Smooth muscle cell (in vitro differentiated cells): ENCODE measurements at regions not wholly inside any gene's neighbourhood (a gene's known extent, or its start where the extent isn't known, plus 50 kb on each side); places are given as distances from the start of the nearest gene placed in this dataset.
"Not testable (repeated sequence)": the region's sequence is repeated elsewhere in the genome, so short reads cannot be mapped to it uniquely, and the experiment has no call there.

ENCODE experiments used
- DNase-seq: peaks from one replicate; lab custom pipeline; 2025; ENCODE audit not compliant: unreplicated experiment; lab: John Stamatoyannopoulos, UW
- H2AFZ ChIP-seq: fragments of 200-600 bp; sonication (generic); 2 replicates; pipeline ENCODE4 v1.6.0; 2016; ENCODE audit warnings: antibody characterized with exemption, low read depth, mild to moderate bottlenecking
- H3F3A ChIP-seq: fragments of 200-600 bp; sonication (generic); 2 replicates; pipeline ENCODE4 v1.6.0; 2017; ENCODE audit warnings: antibody characterized with exemption, low read depth
- H3K27ac ChIP-seq: fragments of 200-600 bp; sonication (generic); 2 replicates; pipeline ENCODE4 v1.5.1; 2016; ENCODE audit warnings: low read depth, mild to moderate bottlenecking
- H3K27me3 ChIP-seq: fragments of 200-600 bp; sonication (generic); 2 replicates; pipeline ENCODE4 v1.6.1; 2016; ENCODE audit warnings: low read depth, mild to moderate bottlenecking
- H3K36me3 ChIP-seq: fragments of 200-600 bp; sonication (generic); 2 replicates; pipeline ENCODE4 v1.5.1; 2016; ENCODE audit warnings: low read depth
- H3K4me1 ChIP-seq: fragments of 200-600 bp; sonication (generic); 2 replicates; pipeline ENCODE4 v1.5.1; 2016; ENCODE audit warnings: low read depth
- H3K4me2 ChIP-seq: fragments of 200-600 bp; sonication (generic); 2 replicates; pipeline ENCODE4 v1.6.0; 2016; ENCODE audit warnings: mild to moderate bottlenecking
- H3K4me3 ChIP-seq: fragments of 200-600 bp; sonication (generic); 2 replicates; pipeline ENCODE4 v1.5.1; 2016; ENCODE audit warnings: mild to moderate bottlenecking
- H3K79me2 ChIP-seq: fragments of 200-600 bp; sonication (generic); 2 replicates; pipeline ENCODE4 v1.6.0; 2016; ENCODE audit warnings: low read depth, mild to moderate bottlenecking
- H3K9ac ChIP-seq: fragments of 200-600 bp; sonication (generic); 2 replicates; pipeline ENCODE4 v1.6.0; 2016; ENCODE audit warnings: low read depth
- H3K9me3 ChIP-seq: fragments of 200-600 bp; sonication (generic); replicated peaks from 2 replicates; pipeline ENCODE4 v1.5.1; 2016; ENCODE audit warnings: low read depth
- H4K20me1 ChIP-seq: fragments of 200-600 bp; sonication (generic); 2 replicates; pipeline ENCODE4 v1.6.0; 2016; ENCODE audit warnings: low read depth
- CTCF ChIP-seq: fragments of 200-600 bp; sonication (generic); IDR thresholded peaks from 2 replicates; pipeline ENCODE4 v1.5.1; 2017; ENCODE audit warnings: borderline replicate concordance, mild to moderate bottlenecking, antibody characterized with exemption; ENCODE audit not compliant: insufficient read depth, poor library complexity, severe bottlenecking
- WGBS: methylation state at CpG from one replicate; pipeline ENCODE4 v1.1.7; 2016; ENCODE audit warnings: low lambda C conversion rate; 5-methylcytosine and 5-hydroxymethylcytosine counted together

- Histone ChIP-seq H3K9me3 (no peaks in the 10 kb centered on the region), H3F3A (no peaks in the 10 kb centered on the region), H3K4me3 (peak overlapping the region; percentile 45), H3K4me2 (peak overlapping the region; percentile 81), H3K9ac (peak overlapping the region; percentile 85), H2AFZ (peak overlapping the region; percentile 17), H4K20me1 (no peaks in the 10 kb centered on the region), H3K4me1 (peaks cover 23% of the 10 kb centered on the region), H3K79me2 (no peaks in the 10 kb centered on the region), H3K27ac (peak overlapping the region; percentile 88), H3K27me3 (no peaks in the 10 kb centered on the region), H3K36me3 (no peaks in the 10 kb centered on the region)
- DNase-seq: no peak
- WGBS: 28% methylated on average over 5 of the region's 5 CpGs
- TF ChIP-seq CTCF: no peak
These were observed 222.4 kb upstream of the RBBP8 start for GRCh38 chr18:22710673-22711191.

DNA sequence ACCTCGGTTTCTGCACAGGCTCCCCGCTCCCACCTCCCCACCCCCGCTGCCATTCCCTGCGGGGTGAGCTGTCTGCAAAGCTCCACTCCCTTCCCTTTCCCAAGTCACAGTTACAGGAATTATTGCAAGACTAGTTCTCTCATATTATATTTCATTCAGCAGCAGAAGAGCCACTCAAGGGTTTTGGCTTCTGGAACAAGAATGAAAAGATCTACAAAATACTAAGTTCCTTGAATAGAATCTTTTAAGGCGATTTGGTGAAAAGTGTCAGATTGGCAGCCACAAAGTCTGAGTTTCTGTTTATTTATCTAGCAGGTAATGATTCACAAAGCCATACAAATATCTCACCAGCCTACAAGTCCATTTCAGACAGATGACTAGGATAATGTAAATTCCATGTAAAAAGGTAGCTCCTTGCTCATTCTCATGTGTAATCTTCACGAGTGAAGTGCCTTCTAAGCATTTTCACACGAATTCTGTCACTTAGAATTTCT lies 221.9 kb upstream of the RBBP8 start:
- peak overlapping the region; percentile 88 for H3K27ac ChIP-seq
- H3K4me1 ChIP-seq: peaks cover 23% of the 10 kb centered on the region
- no peaks in the 10 kb centered on the region for H4K20me1 ChIP-seq
- no peak for TF ChIP-seq CTCF
- peak overlapping the region; percentile 81 for H3K4me2 ChIP-seq
- H3K9me3 ChIP-seq: no peaks in the 10 kb centered on the region
- H3K27me3 ChIP-seq: no peaks in the 10 kb centered on the region
- no peaks in the 10 kb centered on the region for H3F3A ChIP-seq
- H3K79me2 ChIP-seq: no peaks in the 10 kb centered on the region
- H3K36me3 ChIP-seq: no peaks in the 10 kb centered on the region
- peak overlapping the region; percentile 85 for H3K9ac ChIP-seq
- 21% methylated on average over 7 of the region's 7 CpGs for WGBS
- peak overlapping the region; percentile 45 for H3K4me3 ChIP-seq
- H2AFZ ChIP-seq: peak overlapping the region; percentile 17
- peak; percentile 7 for DNase-seq

DNA sequence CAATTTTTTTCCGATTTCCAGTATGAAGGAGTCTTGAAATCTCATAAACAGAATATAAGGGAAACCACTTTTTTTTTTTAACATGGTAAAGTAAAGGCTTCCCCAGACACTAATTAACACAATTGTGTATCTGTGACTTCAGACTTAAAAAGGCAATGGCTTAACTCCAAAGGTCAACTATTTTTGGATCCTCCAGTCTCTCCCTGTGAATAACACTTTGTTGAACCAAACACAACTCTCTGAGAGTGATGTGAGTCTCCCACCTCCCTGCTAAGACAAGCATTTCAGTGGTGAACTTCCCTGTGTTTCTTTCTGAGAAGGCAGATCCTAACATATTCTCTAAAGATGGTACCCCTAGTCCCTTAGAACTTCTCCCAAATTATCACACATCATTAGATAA lies 219.6 kb upstream of the RBBP8 start:
- TF ChIP-seq CTCF: no peak
- H3K4me3 ChIP-seq: no peak overlapping the region
- peak overlapping the region; percentile 68 for H2AFZ ChIP-seq
- DNase-seq: no peak
- no peak overlapping the region for H3K9ac ChIP-seq
- peaks cover 23% of the 10 kb centered on the region for H3K4me1 ChIP-seq
- H3K79me2 ChIP-seq: no peaks in the 10 kb centered on the region
- H3K4me2 ChIP-seq: peak overlapping the region; percentile 6
- no peaks in the 10 kb centered on the region for H3F3A ChIP-seq
- H4K20me1 ChIP-seq: no peaks in the 10 kb centered on the region
- H3K27me3 ChIP-seq: no peaks in the 10 kb centered on the region
- peak overlapping the region; percentile 58 for H3K27ac ChIP-seq
- no peaks in the 10 kb centered on the region for H3K9me3 ChIP-seq
- no peaks in the 10 kb centered on the region for H3K36me3 ChIP-seq
- WGBS: 69% methylated on average over 1 of the region's 1 CpG

DNA sequence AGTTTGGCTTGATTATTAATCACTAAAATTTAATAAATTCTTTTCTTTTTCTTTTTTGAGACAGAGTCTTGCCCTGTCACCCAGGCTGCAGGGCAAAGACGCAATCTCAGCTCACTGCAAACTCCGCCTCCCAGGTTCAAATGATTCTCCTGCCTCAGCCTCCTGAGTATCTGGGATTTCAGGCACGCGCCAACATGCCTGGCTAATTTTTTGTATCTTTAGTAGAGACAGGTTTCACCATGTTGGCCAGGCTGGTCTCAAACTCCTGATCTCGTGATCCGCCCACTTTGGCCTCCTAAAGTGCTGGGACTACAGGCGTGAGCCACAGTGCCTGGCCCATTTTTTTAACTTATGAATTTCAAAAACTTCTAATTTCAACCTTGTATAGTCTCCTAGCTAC lies 215.6 kb upstream of the RBBP8 start:
- not testable (repeated sequence) for H3F3A ChIP-seq, H4K20me1 ChIP-seq, H3K36me3 ChIP-seq, DNase-seq, H3K27ac ChIP-seq, H3K4me3 ChIP-seq, H2AFZ ChIP-seq, H3K9ac ChIP-seq, H3K79me2 ChIP-seq, H3K9me3 ChIP-seq, H3K4me1 ChIP-seq, H3K27me3 ChIP-seq, H3K4me2 ChIP-seq
- 94% methylated on average over 7 of the region's 7 CpGs for WGBS
